ENCODE measurements at regions not wholly inside any gene's neighbourhood (a gene's known extent, or its start where the extent isn't known, plus 50 kb on each side); places are given as distances from the start of the nearest gene placed in this dataset.
A peak's percentile ranks its signal among the peaks of the same experiment; 100 is the strongest.

- no peak for DNase-seq
Observed at GRCh38 chr10:131743190-131744151, 157.3 kb upstream of the PPP2R2D start.

- DNase-seq, result no peak
Observed at GRCh38 chr10:131744346-131744745, 156.5 kb upstream of the PPP2R2D start.

- no peak for DNase-seq
Observed at GRCh38 chr10:131745591-131745990, 155.2 kb upstream of the PPP2R2D start.

GRCh38 chr10:131746241-131746711 is 154.5 kb upstream of the PPP2R2D start:
- DNase-seq, result no peak

GRCh38 chr10:131746785-131747184 is 154.0 kb upstream of the PPP2R2D start:
- DNase-seq, result no peak

GRCh38 chr10:131747251-131747650 is 153.6 kb upstream of the PPP2R2D start:
- DNase-seq, result no peak

GRCh38 chr10:131747791-131748190 is 153.0 kb upstream of the PPP2R2D start:
- no peak for DNase-seq

- DNase-seq, result no peak
Observed at GRCh38 chr10:131748191-131748590, 152.6 kb upstream of the PPP2R2D start.

GRCh38 chr10:131748831-131749766 is 151.7 kb upstream of the PPP2R2D start:
- DNase-seq, result no peak

- DNase-seq, result no peak
Observed at GRCh38 chr10:131749767-131750142, 151.1 kb upstream of the PPP2R2D start.

- no peak for DNase-seq
Observed at GRCh38 chr10:131750171-131750895, 150.5 kb upstream of the PPP2R2D start.

- no peak for DNase-seq
Observed at GRCh38 chr10:131750973-131751826, 149.6 kb upstream of the PPP2R2D start.

GRCh38 chr10:131751827-131752775 is 148.7 kb upstream of the PPP2R2D start:
- no peak for DNase-seq

GRCh38 chr10:131753336-131753735 is 147.5 kb upstream of the PPP2R2D start:
- DNase-seq, result no peak

- no peak for DNase-seq
Observed at GRCh38 chr10:131755200-131755599, 145.6 kb upstream of the PPP2R2D start.

GRCh38 chr10:131757285-131758058 is 143.3 kb upstream of the PPP2R2D start:
- DNase-seq, result no peak

- peak; percentile 71 for DNase-seq
Observed at GRCh38 chr10:131758062-131758938, 142.5 kb upstream of the PPP2R2D start.

- DNase-seq, result no peak
Observed at GRCh38 chr10:131758939-131759301, 141.9 kb upstream of the PPP2R2D start.

- no peak for DNase-seq
Observed at GRCh38 chr10:131759347-131759746, 141.5 kb upstream of the PPP2R2D start.

Data from NCI-H510A (cell line).